SK-N-SH (cell line): ENCODE measurements at regions not wholly inside any gene's neighbourhood (a gene's known extent, or its start where the extent isn't known, plus 50 kb on each side); places are given as distances from the start of the nearest gene placed in this dataset.

Experiments used
- CTCF ChIA-PET: fragments of 300-600, 350-600 bp; formaldehyde crosslinking; extraction: SDS; loops from one replicate; lab custom pipeline; 2021; lab: Yijun Ruan, JAX
- POLR2A ChIA-PET: fragments of 350-600 bp; sonication (Branson Sonifier 250); formaldehyde crosslinking; extraction: SDS; loops from one replicate; lab custom pipeline; 2020; ENCODE audit warnings: antibody characterized with exemption, inconsistent platforms; lab: Yijun Ruan, JAX
- DNase-seq: peaks from one replicate; pipeline ENCODE4 v3.0.0; 2012
- H2AFZ ChIP-seq: fragments of 200-600 bp; sonication (generic); 2 replicates; pipeline ENCODE4 v1.8.1; 2016; ENCODE audit warnings: antibody characterized with exemption, mild to moderate bottlenecking, low read depth
- H3F3A ChIP-seq: fragments of 200-600 bp; sonication (generic); replicated peaks from 2 replicates; pipeline ENCODE3; 2016; ENCODE audit warnings: antibody characterized with exemption, mild to moderate bottlenecking; ENCODE audit not compliant: insufficient read depth
- H3K27ac ChIP-seq, 2 experiments: fragments of 200-500 bp in 1 of 2; fragments of 200-600 bp in 1 of 2; sonication (Bioruptor generic) in 1 of 2; sonication (generic), shearing (Covaris generic) in 1 of 2; 2 replicates each; pipeline versions ENCODE4 v1.5.1 to v1.6.1; 2014 to 2016; ENCODE audit warnings: low read depth in 2 of 2, inconsistent platforms in 1 of 2, low read length in 1 of 2, mild to moderate bottlenecking in 1 of 2, mixed read lengths in 1 of 2
- H3K27me3 ChIP-seq: fragments of 200-600 bp; sonication (generic), shearing (Covaris generic); 2 replicates; pipeline ENCODE4 v1.6.1; 2016; ENCODE audit warnings: mixed run types; ENCODE audit not compliant: insufficient read depth
- H3K36me3 ChIP-seq, 2 experiments: fragments of 200-500 bp in 1 of 2; fragments of 200-600 bp in 1 of 2; sonication (Bioruptor generic) in 1 of 2; sonication (generic) in 1 of 2; replicated peaks in 1 of 2; 2 replicates each; pipeline versions ENCODE3 to v1.5.1; 2014 to 2016; ENCODE audit warnings: low read length in 1 of 2, mild to moderate bottlenecking in 1 of 2; ENCODE audit not compliant: insufficient read depth in 2 of 2, control insufficient read depth in 1 of 2
- H3K4me1 ChIP-seq, 2 experiments: fragments of 200-500 bp in 1 of 2; fragments of 200-600 bp in 1 of 2; sonication (Bioruptor generic) in 1 of 2; sonication (generic), shearing (Covaris generic) in 1 of 2; 2 replicates each; pipeline versions ENCODE4 v1.5.1 to v1.6.1; 2014 to 2016; ENCODE audit warnings: low read depth in 1 of 2, low read length in 1 of 2, mixed run types in 1 of 2; ENCODE audit not compliant: insufficient read depth in 2 of 2, control insufficient read depth in 1 of 2
- H3K4me2 ChIP-seq: fragments of 200-600 bp; sonication (generic), shearing (Covaris generic); 2 replicates; pipeline ENCODE4 v1.6.1; 2017; ENCODE audit warnings: mixed run types
- H3K4me3 ChIP-seq, 2 experiments: fragments of 200-500 bp in 1 of 2; fragments of 200-600 bp in 1 of 2; sonication (Bioruptor generic) in 1 of 2; sonication (generic), shearing (Covaris generic) in 1 of 2; 2 replicates each; pipeline versions ENCODE4 v1.5.1 to v1.8.1; 2014 to 2016; ENCODE audit warnings: low read depth in 2 of 2, inconsistent platforms in 1 of 2, low read length in 1 of 2, mild to moderate bottlenecking in 1 of 2, mixed read lengths in 1 of 2, moderate library complexity in 1 of 2
- H3K79me2 ChIP-seq: fragments of 200-600 bp; sonication (generic); 2 replicates; pipeline ENCODE4 v1.8.1; 2017; ENCODE audit warnings: mild to moderate bottlenecking; ENCODE audit not compliant: insufficient read depth
- H3K9ac ChIP-seq: fragments of 200-600 bp; sonication (generic); 2 replicates; pipeline ENCODE4 v1.6.1; 2017; ENCODE audit warnings: mixed run types
- H3K9me2 ChIP-seq: fragments of 200-600 bp; sonication (generic); 2 replicates; pipeline ENCODE4 v1.6.1; 2017; ENCODE audit warnings: mixed run types
- H3K9me3 ChIP-seq: fragments of 200-600 bp; sonication (generic); 2 replicates; pipeline ENCODE4 v1.6.1; 2017; ENCODE audit warnings: mixed run types, mild to moderate bottlenecking, moderate library complexity
- H4K20me1 ChIP-seq: fragments of 200-600 bp; sonication (generic); 2 replicates; pipeline ENCODE4 v1.6.1; 2017; ENCODE audit warnings: mild to moderate bottlenecking, mixed run types; ENCODE audit not compliant: insufficient read depth
- CHD2 ChIP-seq: fragments of 150-350 bp; IDR thresholded peaks from 2 replicates; pipeline ENCODE4 v1.6.1; 2018; ENCODE audit warnings: low read length; ENCODE audit not compliant: partially characterized antibody
- CTCF ChIP-seq: fragments of 200-600 bp; sonication (generic); IDR thresholded peaks from 2 replicates; pipeline ENCODE4 v1.6.1; 2017; ENCODE audit warnings: antibody characterized with exemption, mild to moderate bottlenecking, moderate library complexity
- EZH2phosphoT487 ChIP-seq: fragments of 200-600 bp; sonication (generic); IDR thresholded peaks from 2 replicates; pipeline ENCODE4 v1.6.1; 2017; ENCODE audit warnings: low read depth, mixed run types, mild to moderate bottlenecking, antibody characterized with exemption, moderate library complexity, borderline replicate concordance
- FOXJ3 ChIP-seq: sonication (generic); formaldehyde crosslinking; IDR thresholded peaks from 2 replicates; pipeline ENCODE4 v1.5.1; 2020; ENCODE audit warnings: mild to moderate bottlenecking, missing genetic modification reagents
- GABPA ChIP-seq: IDR thresholded peaks from 2 replicates; pipeline ENCODE4 v1.4.0; 2012; ENCODE audit warnings: low read depth, mild to moderate bottlenecking
- GATA2 ChIP-seq: sonication (generic); formaldehyde crosslinking; IDR thresholded peaks from 2 replicates; pipeline ENCODE4 v1.5.0; 2020; ENCODE audit warnings: mild to moderate bottlenecking, missing genetic modification reagents
- JUND ChIP-seq: IDR thresholded peaks from 2 replicates; pipeline ENCODE4 v1.4.0; 2012
- MXI1 ChIP-seq: IDR thresholded peaks from 2 replicates; pipeline ENCODE4 v1.6.1; 2012; ENCODE audit warnings: mild to moderate bottlenecking, low read depth, low read length, improper control_type of control experiment
- NFIC ChIP-seq: IDR thresholded peaks from 2 replicates; pipeline ENCODE4 v1.4.0; 2012; ENCODE audit warnings: borderline replicate concordance
- NRF1 ChIP-seq: IDR thresholded peaks from 2 replicates; pipeline ENCODE4 v1.6.1; 2012; ENCODE audit warnings: low read depth, mild to moderate bottlenecking, low read length
- PBX3 ChIP-seq: IDR thresholded peaks from 2 replicates; pipeline ENCODE4; 2012
- POLR2AphosphoS5 ChIP-seq: IDR thresholded peaks from 2 replicates; pipeline ENCODE4 v1.6.1; 2012; ENCODE audit warnings: low read depth, low read length
- RFX5 ChIP-seq: IDR thresholded peaks from 2 replicates; pipeline ENCODE4 v1.6.1; 2012; ENCODE audit warnings: mild to moderate bottlenecking, improper control_type of control experiment, low read length
- SIN3A ChIP-seq: IDR thresholded peaks from 2 replicates; pipeline ENCODE4 v1.6.1; 2012; ENCODE audit warnings: low read depth, mild to moderate bottlenecking, low read length, moderate library complexity, borderline replicate concordance
- SMC3 ChIP-seq: IDR thresholded peaks from 2 replicates; pipeline ENCODE4 v1.6.1; 2012; ENCODE audit warnings: low read depth, low read length, improper control_type of control experiment
- TEAD4 ChIP-seq: IDR thresholded peaks from 2 replicates; pipeline ENCODE4 v1.4.0; 2012; ENCODE audit warnings: mild to moderate bottlenecking, borderline replicate concordance; ENCODE audit not compliant: insufficient read depth
- YY1 ChIP-seq: IDR thresholded peaks from 2 replicates; pipeline ENCODE4 v1.4.0; 2012; ENCODE audit warnings: low read depth, mild to moderate bottlenecking
- ZBTB33 ChIP-seq: IDR thresholded peaks from 2 replicates; pipeline ENCODE4 v1.4.0; 2012; ENCODE audit warnings: low read depth, borderline replicate concordance
- WGBS: methylation state at CpG from one replicate; pipeline ENCODE4 v1.1.6; 2017; ENCODE audit warnings: low lambda C conversion rate; 5-methylcytosine and 5-hydroxymethylcytosine counted together

- no peaks in the 10 kb centered on the region for H3F3A ChIP-seq
- POLR2A ChIA-PET: no interaction called here
- no peak overlapping the region for H3K4me2 ChIP-seq
- no peaks in the 10 kb centered on the region for H3K36me3 ChIP-seq
- TF ChIP-seq TEAD4 (no peak), MXI1 (no peak), PBX3 (no peak), GABPA (no peak), CHD2 (no peak), FOXJ3 (CRISPR knock-in tag) (no peak), EZH2phosphoT487 (no peak), ZBTB33 (no peak), CTCF (no peak), SMC3 (no peak), GATA2 (CRISPR knock-in tag) (no peak), RFX5 (no peak), JUND (no peak), NRF1 (no peak), YY1 (no peak), POLR2AphosphoS5 (no peak), SIN3A (no peak), NFIC (no peak)
- TF ChIP-seq, all 33 proteins: peak for 0
- Histone ChIP-seq H3K4me1 (no peaks in the 10 kb centered on the region), H3K79me2 (no peaks in the 10 kb centered on the region), H2AFZ (no peak overlapping the region), H3K27ac (no peak overlapping the region), H3K9me3 (no peaks in the 10 kb centered on the region), H3K27me3 (no peaks in the 10 kb centered on the region), H3K9me2 (no peaks in the 10 kb centered on the region), H4K20me1 (no peaks in the 10 kb centered on the region), H3K9ac (no peak overlapping the region), H3K4me3 (no peak overlapping the region)
- CTCF ChIA-PET: no interaction called here
- WGBS: 51% methylated on average over 27 of the region's 31 CpGs
- no peak for DNase-seq
Observed at GRCh38 chr22:49258107-49259010, 569.3 kb downstream of the BRD1 start.
